Hepatocyte (in vitro differentiated cells): ENCODE measurements at regions not wholly inside any gene's neighbourhood (a gene's known extent, or its start where the extent isn't known, plus 50 kb on each side); places are given as distances from the start of the nearest gene placed in this dataset.

Experiments used
- CTCF ChIP-seq: fragments of 200-600 bp; sonication (generic); IDR thresholded peaks from 2 replicates; pipeline ENCODE4 v1.5.1; 2016; ENCODE audit warnings: antibody characterized with exemption, mild to moderate bottlenecking; ENCODE audit not compliant: poor library complexity
- EZH2 ChIP-seq: fragments of 200-600 bp; sonication (generic); IDR thresholded peaks from 2 replicates; pipeline ENCODE4 v1.6.1; 2016; ENCODE audit warnings: antibody characterized with exemption, mild to moderate bottlenecking, borderline replicate concordance

- no peak for TF ChIP-seq CTCF
- no peak for TF ChIP-seq EZH2
These were observed 140.9 kb upstream of the CRIM1 start for GRCh38 chr2:36214691-36215090.
